ENCODE measurements at regions not wholly inside any gene's neighbourhood (a gene's known extent, or its start where the extent isn't known, plus 50 kb on each side); places are given as distances from the start of the nearest gene placed in this dataset.

GRCh38 chr3:94778814-94779494, 716.1 kb downstream of the NSUN3 start:
- no peaks in the 10 kb centered on the region for H3K36me3 Mint-ChIP-seq
- intact Hi-C loops (cut with micrococcal nuclease) = no loop called here

GRCh38 chr3:94779699-94780098, 716.8 kb downstream of the NSUN3 start:
- DNase-seq = no peak
- intact Hi-C loops (cut with micrococcal nuclease) = no loop called here
- no peaks in the 10 kb centered on the region for H3K79me2 ChIP-seq (ENCODE audit: insufficient read depth, low read length)
- TF ChIP-seq CTCF (IDR thresholded peaks at IDR 0.05) = no peak
- no peaks in the 10 kb centered on the region for H3K36me3 ChIP-seq (replicated peaks in 1 of 2; ENCODE audit: control insufficient read depth in 1 of 2, insufficient read depth in 2 of 2, low read length in 2 of 2)
- peaks cover 0 to 2% of the 10 kb centered on the region in 2 donors for H3K9me3 ChIP-seq (replicated peaks in 1 of 2; ENCODE audit: control insufficient read depth in 1 of 2, insufficient read depth in 1 of 2, low read length in 2 of 2)
- no peak overlapping the region for H3K4me3 Mint-ChIP-seq
- H3K4me2 ChIP-seq (replicated peaks; ENCODE audit: extremely low read depth, low read length, poor library complexity, severe bottlenecking) = no peak overlapping the region
- no peaks in the 10 kb centered on the region for H3K27me3 Mint-ChIP-seq (ENCODE audit: low read depth in 3 of 3)
- no peak overlapping the region for H3K9ac ChIP-seq (ENCODE audit: insufficient read depth, low read length, poor library complexity, severe bottlenecking)
- no peaks in the 10 kb centered on the region for H3K36me3 Mint-ChIP-seq
- WGBS (ENCODE audit: insufficient coverage) = no CpG with 5 or more reads among the region's 1 CpG
- peaks cover 0 to 2% (median 0%) of the 10 kb centered on the region in 7 donors for H3K9me3 Mint-ChIP-seq
- H2AFZ ChIP-seq (ENCODE audit: insufficient read depth, low read depth, low read length, poor library complexity, severe bottlenecking) = no peak overlapping the region
- H3K27me3 ChIP-seq (ENCODE audit: control insufficient read depth in 2 of 2, insufficient read depth in 2 of 2, low read length in 2 of 2) = no peaks in the 10 kb centered on the region
- no peaks in the 10 kb centered on the region for H3K4me1 Mint-ChIP-seq
- H3K27ac Mint-ChIP-seq = no peak overlapping the region
- H3K27ac ChIP-seq (ENCODE audit: low read depth in 1 of 2, low read length in 2 of 2) = no peak overlapping the region
- no peaks in the 10 kb centered on the region for H4K20me1 ChIP-seq (ENCODE audit: insufficient read depth, low read length)
- no peak overlapping the region for H3K4me3 ChIP-seq (replicated peaks in 1 of 3; ENCODE audit: low read depth in 2 of 3, low read length in 3 of 3)
- H3K4me1 ChIP-seq (ENCODE audit: control insufficient read depth in 1 of 2, insufficient read depth in 2 of 2, low read length in 2 of 2) = no peaks in the 10 kb centered on the region

More at GRCh38 chr3:94778814-94779494, 716.1 kb downstream of the NSUN3 start:
- H3K27me3 Mint-ChIP-seq (ENCODE audit: low read depth in 3 of 3) = no peaks in the 10 kb centered on the region
- Histone ChIP-seq H3K27me3 (ENCODE audit: control insufficient read depth in 2 of 2, insufficient read depth in 2 of 2, low read length in 2 of 2) (no peaks in the 10 kb centered on the region), H3K79me2 (ENCODE audit: insufficient read depth, low read length) (no peaks in the 10 kb centered on the region), H2AFZ (ENCODE audit: insufficient read depth, low read depth, low read length, poor library complexity, severe bottlenecking) (no peak overlapping the region), H3K4me3 (replicated peaks in 1 of 3; ENCODE audit: low read depth in 2 of 3, low read length in 3 of 3) (no peak overlapping the region), H4K20me1 (ENCODE audit: insufficient read depth, low read length) (no peaks in the 10 kb centered on the region), H3K4me2 (replicated peaks; ENCODE audit: extremely low read depth, low read length, poor library complexity, severe bottlenecking) (no peak overlapping the region), H3K9me3 (replicated peaks in 1 of 2; ENCODE audit: control insufficient read depth in 1 of 2, insufficient read depth in 1 of 2, low read length in 2 of 2) (peaks cover 0 to 2% of the 10 kb centered on the region in 2 donors), H3K36me3 (replicated peaks in 1 of 2; ENCODE audit: control insufficient read depth in 1 of 2, insufficient read depth in 2 of 2, low read length in 2 of 2) (no peaks in the 10 kb centered on the region), H3K4me1 (ENCODE audit: control insufficient read depth in 1 of 2, insufficient read depth in 2 of 2, low read length in 2 of 2) (no peaks in the 10 kb centered on the region), H3K27ac (ENCODE audit: low read depth in 1 of 2, low read length in 2 of 2) (no peak overlapping the region), H3K9ac (ENCODE audit: insufficient read depth, low read length, poor library complexity, severe bottlenecking) (no peak overlapping the region)
- H3K27ac Mint-ChIP-seq = no peak overlapping the region
- DNase-seq = no peak
- H3K4me3 Mint-ChIP-seq = no peak overlapping the region
- H3K4me1 Mint-ChIP-seq = no peaks in the 10 kb centered on the region
- peaks cover 0 to 4% (median 0%) of the 10 kb centered on the region in 7 donors for H3K9me3 Mint-ChIP-seq
- TF ChIP-seq CTCF (IDR thresholded peaks at IDR 0.05) = no peak
- WGBS (ENCODE audit: insufficient coverage) = 90% methylated on average over 3 of the region's 4 CpGs

Data from CD14-positive monocyte (primary cell).